Gastroesophageal sphincter (tissue), 4 donors: ENCODE measurements at regions not wholly inside any gene's neighbourhood (a gene's known extent, or its start where the extent isn't known, plus 50 kb on each side); places are given as distances from the start of the nearest gene placed in this dataset.

ENCODE experiments used
- ATAC-seq: fragments of 150-250 bp; one replicate; pipeline ENCODE4 v1.9.1; 2016; ENCODE audit warnings: mild to moderate bottlenecking, moderate library complexity
- H3K27ac ChIP-seq, 4 donors: fragments of 200-600 bp; sonication (generic) in 3 of 4; 1 replicate in 3 of 4; 2 replicates in 1 of 4; pipeline ENCODE4 v1.5.1; 2016 to 2019
- H3K27me3 ChIP-seq: fragments of 200-600 bp; sonication (generic); one replicate; pipeline ENCODE4 v1.5.1; 2019
- H3K36me3 ChIP-seq, 2 donors: fragments of 200-600 bp; sonication (generic); one replicate each; pipeline ENCODE4 v1.5.1; 2019; ENCODE audit warnings: control low read depth in 1 of 2
- H3K4me1 ChIP-seq, 3 donors: fragments of 200-600 bp; sonication (generic); 1 replicate in 2 of 3; 2 replicates in 1 of 3; pipeline ENCODE4 v1.5.1; 2016 to 2019; ENCODE audit warnings: control low read depth in 2 of 3
- H3K4me3 ChIP-seq, 2 donors: fragments of 200-600 bp; sonication (generic); one replicate each; pipeline ENCODE4 v1.5.1; 2019; ENCODE audit warnings: mild to moderate bottlenecking in 1 of 2, moderate library complexity in 1 of 2
- H3K9me3 ChIP-seq, 3 donors: fragments of 200-600 bp; sonication (generic); one replicate each; pipeline ENCODE4 v1.5.1; 2017 to 2019; ENCODE audit warnings: control low read depth in 2 of 3
- EP300 ChIP-seq: sonication (generic); formaldehyde crosslinking; IDR thresholded peaks from one replicate; pipeline ENCODE4 v1.6.1; 2017; ENCODE audit warnings: antibody characterized with exemption, mild to moderate bottlenecking
- POLR2A ChIP-seq, 2 donors: fragments of 450-650 bp; IDR thresholded peaks; one replicate each; pipeline ENCODE4 v1.6.1; 2017; ENCODE audit warnings: antibody characterized with exemption in 2 of 2, mild to moderate bottlenecking in 2 of 2, moderate library complexity in 1 of 2
- POLR2AphosphoS5 ChIP-seq: sonication (generic); formaldehyde crosslinking; IDR thresholded peaks from one replicate; pipeline ENCODE4 v1.6.1; 2017; ENCODE audit warnings: antibody characterized with exemption
- WGBS, 2 donors: methylation state at CpG; one replicate each; pipeline ENCODE4 v1.1.5; 2018; ENCODE audit warnings: low coverage in 1 of 2; 5-methylcytosine and 5-hydroxymethylcytosine counted together
- TF ChIP-seq, protein P1 (sequence below), 4 experiments: fragments of 200-600 bp in 2 of 4; fragments of 450-650 bp in 2 of 4; sonication (generic) in 1 of 4; IDR thresholded peaks; one replicate each; pipeline ENCODE4 v1.5.1; 2017 to 2019; ENCODE audit warnings: antibody characterized with exemption in 4 of 4, mild to moderate bottlenecking in 2 of 4, moderate library complexity in 2 of 4

DNA sequence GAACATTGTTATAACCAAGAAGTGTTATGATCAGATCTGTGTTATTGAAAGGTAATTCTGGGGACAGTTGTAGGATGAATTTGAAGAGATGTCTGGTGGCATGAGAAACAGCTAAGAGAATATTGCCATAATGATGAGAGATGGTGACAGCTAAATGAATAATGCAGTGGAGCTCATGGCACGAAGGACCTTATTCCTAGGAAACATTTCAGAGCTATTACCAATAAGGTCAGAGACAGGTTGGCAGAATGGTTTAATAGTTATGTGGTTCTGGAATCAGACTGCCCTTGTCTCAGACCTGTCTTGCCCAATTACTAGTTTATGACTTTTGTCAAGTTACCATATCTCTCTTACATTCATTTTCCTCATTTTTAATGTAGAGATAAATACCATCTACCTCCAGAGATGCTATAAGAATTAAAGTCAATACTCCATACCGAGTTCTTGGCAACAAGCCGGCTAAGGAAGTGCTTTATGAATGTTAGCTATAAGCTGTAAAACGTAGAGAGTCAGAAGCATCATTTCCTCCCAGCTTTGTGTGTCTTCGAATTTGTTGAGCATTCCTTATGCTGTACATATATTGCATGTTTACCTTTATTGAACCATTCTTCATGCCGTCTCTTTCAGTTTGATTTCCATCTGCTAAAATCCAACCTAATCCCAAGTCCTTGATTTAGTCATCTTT is 73.6 kb upstream of the COL5A2 start:
- WGBS, 2 donors: 64 to 74% methylated on average over 6 of the region's 6 CpGs
- H3K4me1 ChIP-seq: peaks cover 0 to 27% (median 9%) of the 10 kb centered on the region in 3 donors
- H3K27me3 ChIP-seq: no peaks in the 10 kb centered on the region
- no peak overlapping the region for H3K4me3 ChIP-seq
- no peaks in the 10 kb centered on the region for H3K36me3 ChIP-seq
- H3K27ac ChIP-seq: no peak overlapping the region
- TF ChIP-seq POLR2A (IDR thresholded peaks at IDR 0.05): no peak
- TF ChIP-seq EP300: no peak
- H3K9me3 ChIP-seq: no peaks in the 10 kb centered on the region
- no peak for ATAC-seq

DNA sequence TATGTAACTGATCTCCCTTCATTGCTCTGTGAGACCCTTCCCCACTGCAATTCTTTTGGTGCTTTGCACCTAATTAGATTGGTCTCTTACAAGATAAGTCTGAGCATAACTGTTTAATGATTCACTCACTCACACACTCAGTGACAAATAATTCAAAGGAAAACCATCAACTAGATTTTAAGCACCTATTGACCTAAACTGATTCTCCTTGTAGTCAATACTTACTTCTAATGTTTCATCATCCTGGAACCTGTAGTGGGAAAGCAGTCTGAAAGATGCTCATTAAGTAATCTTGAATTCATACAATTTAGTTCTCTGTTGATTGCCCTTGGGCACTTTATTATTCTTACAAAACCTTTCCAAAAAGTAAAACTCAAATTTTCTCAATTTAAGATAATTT is 74.3 kb upstream of the COL5A2 start:
- no peak for ATAC-seq
- TF ChIP-seq EP300 (no peak), POLR2A (IDR thresholded peaks at IDR 0.05) (no peak), POLR2AphosphoS5 (no peak)
- TF ChIP-seq, protein P1, sequence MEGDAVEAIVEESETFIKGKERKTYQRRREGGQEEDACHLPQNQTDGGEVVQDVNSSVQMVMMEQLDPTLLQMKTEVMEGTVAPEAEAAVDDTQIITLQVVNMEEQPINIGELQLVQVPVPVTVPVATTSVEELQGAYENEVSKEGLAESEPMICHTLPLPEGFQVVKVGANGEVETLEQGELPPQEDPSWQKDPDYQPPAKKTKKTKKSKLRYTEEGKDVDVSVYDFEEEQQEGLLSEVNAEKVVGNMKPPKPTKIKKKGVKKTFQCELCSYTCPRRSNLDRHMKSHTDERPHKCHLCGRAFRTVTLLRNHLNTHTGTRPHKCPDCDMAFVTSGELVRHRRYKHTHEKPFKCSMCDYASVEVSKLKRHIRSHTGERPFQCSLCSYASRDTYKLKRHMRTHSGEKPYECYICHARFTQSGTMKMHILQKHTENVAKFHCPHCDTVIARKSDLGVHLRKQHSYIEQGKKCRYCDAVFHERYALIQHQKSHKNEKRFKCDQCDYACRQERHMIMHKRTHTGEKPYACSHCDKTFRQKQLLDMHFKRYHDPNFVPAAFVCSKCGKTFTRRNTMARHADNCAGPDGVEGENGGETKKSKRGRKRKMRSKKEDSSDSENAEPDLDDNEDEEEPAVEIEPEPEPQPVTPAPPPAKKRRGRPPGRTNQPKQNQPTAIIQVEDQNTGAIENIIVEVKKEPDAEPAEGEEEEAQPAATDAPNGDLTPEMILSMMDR (IDR thresholded peaks at IDR 0.05): no peak
- peaks cover 0 to 23% (median 3%) of the 10 kb centered on the region in 3 donors for H3K4me1 ChIP-seq
- no peaks in the 10 kb centered on the region for H3K27me3 ChIP-seq
- H3K9me3 ChIP-seq: no peaks in the 10 kb centered on the region
- H3K36me3 ChIP-seq: no peaks in the 10 kb centered on the region
- H3K4me3 ChIP-seq: no peak overlapping the region
- peak overlapping the region in 3 of 4 donors; percentile 42 to 58 (median 56) for H3K27ac ChIP-seq

GRCh38 chr2:189254268-189254883 is 74.8 kb upstream of the COL5A2 start:
- 14 to 42% methylated on average over 1 to 2 of the region's 4 CpGs for WGBS, 2 donors
- TF ChIP-seq POLR2A (IDR thresholded peaks at IDR 0.05): no peak
- TF ChIP-seq, protein P1 (IDR thresholded peaks at IDR 0.05): no peak
- TF ChIP-seq POLR2AphosphoS5: peak; percentile 74
- H3K4me3 ChIP-seq: no peak overlapping the region
- peak overlapping the region in 3 of 4 donors; percentile 42 to 58 (median 56) for H3K27ac ChIP-seq
- H3K4me1 ChIP-seq: peaks cover 0 to 23% (median 0%) of the 10 kb centered on the region in 3 donors
- H3K27me3 ChIP-seq: no peaks in the 10 kb centered on the region
- ATAC-seq: peak; percentile 82
- no peaks in the 10 kb centered on the region for H3K9me3 ChIP-seq
- no peaks in the 10 kb centered on the region for H3K36me3 ChIP-seq

- 88 to 92% methylated on average over 3 of the region's 3 CpGs for WGBS, 2 donors
- TF ChIP-seq POLR2AphosphoS5 (no peak), EP300 (no peak), POLR2A (IDR thresholded peaks at IDR 0.05) (no peak)
- TF ChIP-seq, protein P1 (IDR thresholded peaks at IDR 0.05): no peak
- H3K4me1 ChIP-seq: peaks cover 0 to 19% (median 0%) of the 10 kb centered on the region in 3 donors
- no peaks in the 10 kb centered on the region for H3K36me3 ChIP-seq
- H3K27me3 ChIP-seq: no peaks in the 10 kb centered on the region
- no peak for ATAC-seq
- no peak overlapping the region for H3K27ac ChIP-seq
- H3K4me3 ChIP-seq: no peak overlapping the region
- H3K9me3 ChIP-seq: no peaks in the 10 kb centered on the region
These were observed 76.2 kb upstream of the COL5A2 start for GRCh38 chr2:189255711-189256110.

- Histone ChIP-seq H3K36me3 (no peaks in the 10 kb centered on the region), H3K9me3 (no peaks in the 10 kb centered on the region), H3K4me1 (peaks cover 0 to 26% (median 0%) of the 10 kb centered on the region in 3 donors), H3K27me3 (no peaks in the 10 kb centered on the region), H3K27ac (no peak overlapping the region), H3K4me3 (no peak overlapping the region)
- TF ChIP-seq POLR2A (IDR thresholded peaks at IDR 0.05) (no peak), EP300 (no peak), POLR2AphosphoS5 (no peak)
- TF ChIP-seq, protein P1 (IDR thresholded peaks at IDR 0.05): no peak
- no peak for ATAC-seq
- WGBS, 2 donors: 43 to 69% methylated on average over 3 to 6 of the region's 6 CpGs
These were observed 79.2 kb upstream of the COL5A2 start for GRCh38 chr2:189258616-189259365.
